Ovary (tissue), 7 donors: ENCODE measurements at regions not wholly inside any gene's neighbourhood (a gene's known extent, or its start where the extent isn't known, plus 50 kb on each side); places are given as distances from the start of the nearest gene placed in this dataset.

ENCODE experiments used
- DNase-seq, 5 donors: peaks; one replicate each; pipeline ENCODE4 v3.0.0-alpha.2; 2019 to 2020
- H3K27ac ChIP-seq, 2 donors: fragments of 200-600 bp; one replicate each; pipeline versions ENCODE4 v1.5.1 to v1.8.0; 2019 to 2022
- H3K27me3 ChIP-seq: fragments of 200-600 bp; one replicate; pipeline ENCODE4 v1.8.0; 2022
- H3K36me3 ChIP-seq: fragments of 200-600 bp; sonication (generic); one replicate; pipeline ENCODE4 v1.5.1; 2019
- H3K4me1 ChIP-seq: one replicate; pipeline ENCODE4 v1.8.1; 2013; ENCODE audit warnings: mild to moderate bottlenecking, moderate library complexity; ENCODE audit not compliant: insufficient read depth
- H3K4me3 ChIP-seq: fragments of 200-600 bp; sonication (generic); one replicate; pipeline ENCODE4 v1.5.1; 2017
- H3K9me3 ChIP-seq, 2 donors: fragments of 200-600 bp in 1 of 2; sonication (generic) in 1 of 2; one replicate each; pipeline versions ENCODE4 v1.5.1 to v1.8.1; 2013 to 2019; ENCODE audit warnings: mild to moderate bottlenecking in 1 of 2, moderate library complexity in 1 of 2
- CTCF ChIP-seq, 3 donors: fragments of 450-650 bp in 2 of 3; fragments of 200-600 bp in 1 of 3; IDR thresholded peaks; one replicate each; pipeline versions ENCODE4 v1.5.1 to v1.8.0; 2016 to 2022; ENCODE audit warnings: antibody characterized with exemption in 3 of 3, mild to moderate bottlenecking in 1 of 3
- EP300 ChIP-seq: sonication (generic); formaldehyde crosslinking; IDR thresholded peaks from one replicate; pipeline ENCODE4 v1.6.1; 2017; ENCODE audit warnings: antibody characterized with exemption
- POLR2A ChIP-seq: fragments of 450-650 bp; IDR thresholded peaks from one replicate; pipeline ENCODE4 v1.6.1; 2017; ENCODE audit warnings: antibody characterized with exemption, mild to moderate bottlenecking, moderate library complexity
- WGBS, 3 donors: extraction: QIAGEN DNeasy Blood & Tissue Kit in 1 of 3; methylation state at CpG; one replicate each; pipeline versions ENCODE4 v1.1.5 to v1.1.7; 2013 to 2017; 5-methylcytosine and 5-hydroxymethylcytosine counted together
- intact Hi-C, 4 donors: fragments of 100-400 bp; cut with DNase I; formaldehyde crosslinking; loops; one replicate each; pipeline versions ENCODE4 v1.11.0 to v1.15.1; 2022 to 2023
- donor health status: DM: no; HTN: no; CAD: no; lungs with moderate emphysema.
- donor health status: DM: no; HTN: no; CAD: no.
- donor health status: Bipolar disorder and iron deficiency.
- donor health status: DM: no; HTN: no; CAD: no.
- donor health status: DM: yes; HTN: yes; CAD: no.

DNA sequence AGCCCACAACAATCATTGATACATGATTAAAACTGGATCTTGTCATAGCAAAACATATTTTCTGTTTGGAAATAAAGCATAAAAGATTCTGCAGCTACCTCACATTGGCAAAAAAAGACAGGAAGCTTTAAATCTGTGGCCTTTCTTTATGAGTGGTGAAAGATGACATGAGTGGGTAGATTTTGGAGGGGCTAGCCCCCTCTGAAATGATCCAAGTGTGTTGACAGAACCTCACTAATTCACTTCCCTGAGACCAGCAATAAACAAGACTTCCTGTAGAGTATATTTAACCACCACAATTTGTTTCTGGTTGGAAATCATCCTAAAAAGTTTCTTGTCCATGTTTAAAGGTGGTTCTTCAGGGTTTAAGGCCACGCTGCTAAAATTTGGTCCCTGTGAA is 530.8 kb downstream of the SPATA31D1 start:
- Histone ChIP-seq H3K27ac (no peak overlapping the region), H3K36me3 (no peaks in the 10 kb centered on the region), H3K4me1 (peaks cover 6% of the 10 kb centered on the region), H3K4me3 (no peak overlapping the region), H3K27me3 (no peaks in the 10 kb centered on the region), H3K9me3 (no peaks in the 10 kb centered on the region)
- intact Hi-C loops = no loop called here
- no peak for DNase-seq
- WGBS, 3 donors = 60 to 77% (median 69%) methylated on average over 1 of the region's 1 CpG
- TF ChIP-seq EP300 (no peak), CTCF (IDR thresholded peaks at IDR 0.05) (no peak), POLR2A (no peak)

- TF ChIP-seq EP300 = no peak
- TF ChIP-seq POLR2A = no peak
- TF ChIP-seq CTCF (IDR thresholded peaks at IDR 0.05) = no peak
- DNase-seq = no peak
- H3K27ac ChIP-seq = no peak overlapping the region
- intact Hi-C loops = no loop called here
- 90 to 100% (median 91%) methylated on average over 1 of the region's 1 CpG for WGBS, 3 donors
- H3K4me1 ChIP-seq = no peaks in the 10 kb centered on the region
- no peaks in the 10 kb centered on the region for H3K27me3 ChIP-seq
- no peaks in the 10 kb centered on the region for H3K36me3 ChIP-seq
- no peaks in the 10 kb centered on the region for H3K9me3 ChIP-seq
- H3K4me3 ChIP-seq = no peak overlapping the region
Observed at GRCh38 chr9:82524407-82524806, 535.8 kb downstream of the SPATA31D1 start.

DNA sequence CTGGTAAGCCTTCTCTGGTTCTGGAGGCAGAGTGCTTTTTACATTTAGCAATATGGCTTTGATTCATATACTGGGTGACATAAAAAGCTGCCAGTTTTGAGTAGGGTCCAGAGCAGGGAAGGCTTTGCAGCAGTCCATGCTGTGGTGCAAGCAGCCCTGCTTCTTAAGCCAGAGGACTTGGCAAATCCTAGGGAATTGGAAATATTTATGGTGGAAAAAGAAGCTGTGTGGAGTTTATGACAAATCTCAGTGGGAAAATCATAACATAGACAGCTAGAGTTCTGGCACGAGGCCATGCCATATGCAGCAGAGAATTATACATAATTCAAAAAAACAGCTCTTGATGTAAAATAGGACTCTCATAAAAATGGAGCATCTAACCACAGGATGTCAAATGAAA is 536.4 kb downstream of the RASEF start:
- 80 to 85% (median 84%) methylated on average over 1 of the region's 1 CpG for WGBS, 3 donors
- no peak overlapping the region for H3K27ac ChIP-seq
- intact Hi-C loops = no loop called here
- no peaks in the 10 kb centered on the region for H3K36me3 ChIP-seq
- TF ChIP-seq CTCF (IDR thresholded peaks at IDR 0.05) = no peak
- no peak for TF ChIP-seq POLR2A
- no peak for TF ChIP-seq EP300
- H3K9me3 ChIP-seq = no peaks in the 10 kb centered on the region
- no peak overlapping the region for H3K4me3 ChIP-seq
- H3K4me1 ChIP-seq = no peaks in the 10 kb centered on the region
- no peaks in the 10 kb centered on the region for H3K27me3 ChIP-seq
- no peak for DNase-seq

DNA sequence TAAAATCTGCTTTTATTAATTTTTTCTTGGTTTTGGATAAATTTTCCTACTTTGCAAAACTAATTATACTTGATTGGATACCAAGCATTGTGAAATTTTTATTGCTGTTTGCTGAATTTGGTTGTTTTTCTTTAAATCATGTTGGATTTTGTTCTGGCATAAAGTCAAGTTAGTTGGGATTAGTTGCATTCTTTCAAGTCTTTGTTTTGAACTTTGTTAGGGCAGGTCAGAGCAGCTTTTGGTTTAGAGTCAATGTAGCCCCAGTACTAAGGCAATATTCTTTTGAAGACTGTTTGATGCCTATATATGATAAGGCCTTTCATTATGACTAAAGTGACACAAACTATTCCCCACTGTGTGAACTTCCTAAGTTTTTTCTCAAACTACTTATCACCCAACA is 531.1 kb downstream of the RASEF start:
- intact Hi-C loops = no loop called here
- no peak for DNase-seq
- H3K4me3 ChIP-seq = no peak overlapping the region
- H3K4me1 ChIP-seq = no peaks in the 10 kb centered on the region
- H3K36me3 ChIP-seq = no peaks in the 10 kb centered on the region
- TF ChIP-seq POLR2A = no peak
- TF ChIP-seq CTCF (IDR thresholded peaks at IDR 0.05) = no peak
- TF ChIP-seq EP300 = no peak
- no peaks in the 10 kb centered on the region for H3K27me3 ChIP-seq
- H3K27ac ChIP-seq = no peak overlapping the region
- no peaks in the 10 kb centered on the region for H3K9me3 ChIP-seq
